GM12874 (cell line): ENCODE measurements at regions not wholly inside any gene's neighbourhood (a gene's known extent, or its start where the extent isn't known, plus 50 kb on each side); places are given as distances from the start of the nearest gene placed in this dataset.

Experiments used
- TF ChIP-seq, protein P1 (sequence below): IDR thresholded peaks from 2 replicates; pipeline ENCODE4 v1.5.1; 2011; ENCODE audit warnings: low read depth, mild to moderate bottlenecking, control low read depth, low read length, moderate library complexity; ENCODE audit not compliant: insufficient read depth

DNA sequence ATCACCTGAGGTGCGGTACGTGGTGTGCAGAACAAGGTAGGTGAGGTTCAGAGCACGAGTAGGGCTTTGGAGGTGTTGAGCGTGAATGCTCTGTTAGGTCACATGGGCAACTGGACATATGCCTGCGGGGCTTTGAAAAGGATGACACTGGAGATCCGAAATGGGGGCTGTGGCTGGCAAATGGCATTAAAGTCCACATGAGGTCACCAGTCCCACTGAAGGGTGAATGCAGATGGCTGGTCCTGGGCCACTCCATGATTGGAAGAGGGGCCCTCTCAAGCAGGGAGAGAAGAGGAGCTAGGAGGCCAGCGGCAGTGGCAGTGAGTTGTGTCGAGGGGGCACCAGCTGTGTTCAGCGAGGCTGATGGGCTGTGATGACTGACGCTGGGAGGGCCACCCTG, 254.9 kb upstream of the SHH start:
- TF ChIP-seq, protein P1, sequence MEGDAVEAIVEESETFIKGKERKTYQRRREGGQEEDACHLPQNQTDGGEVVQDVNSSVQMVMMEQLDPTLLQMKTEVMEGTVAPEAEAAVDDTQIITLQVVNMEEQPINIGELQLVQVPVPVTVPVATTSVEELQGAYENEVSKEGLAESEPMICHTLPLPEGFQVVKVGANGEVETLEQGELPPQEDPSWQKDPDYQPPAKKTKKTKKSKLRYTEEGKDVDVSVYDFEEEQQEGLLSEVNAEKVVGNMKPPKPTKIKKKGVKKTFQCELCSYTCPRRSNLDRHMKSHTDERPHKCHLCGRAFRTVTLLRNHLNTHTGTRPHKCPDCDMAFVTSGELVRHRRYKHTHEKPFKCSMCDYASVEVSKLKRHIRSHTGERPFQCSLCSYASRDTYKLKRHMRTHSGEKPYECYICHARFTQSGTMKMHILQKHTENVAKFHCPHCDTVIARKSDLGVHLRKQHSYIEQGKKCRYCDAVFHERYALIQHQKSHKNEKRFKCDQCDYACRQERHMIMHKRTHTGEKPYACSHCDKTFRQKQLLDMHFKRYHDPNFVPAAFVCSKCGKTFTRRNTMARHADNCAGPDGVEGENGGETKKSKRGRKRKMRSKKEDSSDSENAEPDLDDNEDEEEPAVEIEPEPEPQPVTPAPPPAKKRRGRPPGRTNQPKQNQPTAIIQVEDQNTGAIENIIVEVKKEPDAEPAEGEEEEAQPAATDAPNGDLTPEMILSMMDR = no peak

DNA sequence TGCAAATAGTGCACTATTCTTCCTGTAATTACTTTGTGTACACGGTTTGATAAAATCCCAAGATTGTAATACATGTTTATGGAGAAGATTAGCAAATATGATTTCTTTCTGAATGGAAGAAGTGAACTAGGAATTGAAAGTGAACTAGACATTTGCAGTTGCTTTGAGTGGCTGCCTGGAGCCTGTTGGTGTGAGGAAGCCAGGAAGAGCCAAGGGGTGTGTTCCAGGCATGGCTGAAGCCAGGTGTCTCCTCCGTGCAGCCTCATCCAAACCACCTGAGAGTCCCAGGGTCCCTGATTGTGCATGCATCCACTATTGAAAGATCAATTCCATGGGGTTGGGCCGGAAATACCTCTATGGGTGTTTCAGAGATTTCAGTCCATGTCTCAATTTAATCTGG, 253.1 kb upstream of the SHH start:
- TF ChIP-seq, protein P1 = no peak

GRCh38 chr7:156064971-156065386, 252.7 kb upstream of the SHH start:
- TF ChIP-seq, protein P1 = no peak

DNA sequence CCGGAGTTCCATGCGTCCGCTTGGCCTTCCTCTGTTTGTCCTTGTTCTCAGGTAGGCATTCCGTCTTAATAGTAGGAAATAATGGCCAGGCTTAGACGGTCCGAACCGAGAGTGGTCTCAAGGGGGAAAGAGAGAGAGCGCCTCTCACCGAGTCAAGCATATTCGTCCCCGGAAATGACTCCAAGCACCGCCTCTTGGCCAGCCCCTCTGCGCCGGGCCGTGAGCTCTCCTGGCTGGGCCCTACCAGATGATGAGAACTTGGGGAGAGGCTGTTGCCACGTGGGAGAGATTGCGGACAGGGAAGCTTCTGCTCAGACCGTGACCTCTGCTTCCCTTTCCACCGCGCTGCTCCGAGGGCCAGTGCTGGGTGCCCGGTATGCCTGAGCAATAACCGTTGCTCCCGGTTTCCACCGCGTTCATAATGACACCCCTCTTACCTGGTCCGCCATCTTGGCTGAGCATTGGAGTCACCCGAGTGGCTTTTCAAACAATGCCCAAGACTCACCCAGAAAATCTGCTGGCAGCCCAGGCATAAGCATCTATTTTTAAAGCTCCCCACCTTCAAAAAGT, 251.1 kb upstream of the SHH start:
- TF ChIP-seq, protein P1 = no peak

DNA sequence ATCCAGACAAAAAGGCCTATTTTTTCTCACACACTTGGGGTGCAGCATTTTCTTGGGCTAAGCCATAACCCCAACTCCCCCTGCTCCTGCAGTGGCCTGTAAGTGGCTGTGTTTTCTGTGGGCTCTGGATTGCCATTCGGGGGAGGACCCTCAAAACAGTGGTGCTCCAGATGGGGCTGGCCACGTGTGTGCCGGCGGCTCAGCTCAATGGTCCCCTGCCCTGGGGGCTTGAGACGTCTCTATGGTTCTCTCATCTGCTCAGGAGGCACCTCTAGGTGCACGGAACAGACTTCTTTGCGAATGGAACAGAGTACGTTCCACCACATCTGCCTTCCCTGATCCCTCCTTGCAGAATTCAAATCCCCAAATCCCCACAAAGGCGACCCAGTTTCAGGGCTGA, 250.0 kb upstream of the SHH start:
- TF ChIP-seq, protein P1 = no peak

DNA sequence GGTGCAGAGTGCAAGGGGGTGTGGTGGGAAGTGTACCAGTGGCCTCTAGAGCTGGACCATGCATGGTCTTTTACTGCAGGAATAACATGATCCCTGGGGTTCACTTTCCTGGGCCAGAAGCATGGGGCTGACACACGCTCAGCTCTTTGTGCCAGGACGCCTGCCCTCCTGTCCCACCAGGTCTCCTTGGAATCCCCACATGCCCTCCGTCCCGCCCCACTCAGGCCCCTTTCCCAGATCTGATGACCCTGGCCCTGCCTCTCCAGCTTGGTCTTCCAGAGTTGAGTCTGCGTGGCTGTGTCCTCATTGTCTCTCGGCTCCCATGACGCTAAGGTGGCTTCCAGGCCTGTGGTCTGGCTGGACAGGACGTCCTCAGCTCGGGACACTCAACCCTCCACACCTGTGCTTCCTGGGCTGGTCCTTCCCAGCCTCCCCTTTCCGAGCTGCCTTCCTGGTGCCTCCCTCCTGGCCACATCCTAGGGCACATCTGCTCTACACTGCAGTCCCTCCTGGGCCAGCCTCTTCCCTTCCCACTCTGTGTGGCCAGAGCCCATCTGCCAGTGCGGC, 249.5 kb upstream of the SHH start:
- TF ChIP-seq, protein P1 = no peak

DNA sequence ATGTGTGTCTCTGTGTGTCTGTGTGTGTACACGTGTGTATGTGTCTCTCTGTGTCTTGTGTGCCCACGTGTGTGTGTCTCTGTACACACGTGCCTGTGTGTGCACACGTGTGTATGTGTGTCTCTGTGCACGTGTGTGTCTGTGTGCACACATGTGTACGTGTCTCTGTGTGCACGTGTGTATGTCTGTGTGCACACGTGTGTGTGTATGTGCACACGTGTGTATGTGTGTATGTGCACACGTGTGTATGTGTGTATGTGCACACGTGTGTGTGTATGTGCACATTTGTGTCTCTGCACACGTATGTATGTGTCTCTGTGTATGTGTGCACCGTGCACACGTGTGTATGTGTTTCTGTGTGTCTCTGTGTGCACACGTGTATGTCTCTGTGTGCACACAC, 248.7 kb upstream of the SHH start:
- TF ChIP-seq, protein P1 = no peak
